ENCODE measurements at regions not wholly inside any gene's neighbourhood (a gene's known extent, or its start where the extent isn't known, plus 50 kb on each side); places are given as distances from the start of the nearest gene placed in this dataset.

- H3K9me3 ChIP-seq (replicated peaks in 1 of 2; ENCODE audit: control insufficient read depth in 1 of 2, insufficient read depth in 1 of 2, low read length in 2 of 2): peaks cover 0 to 2% of the 10 kb centered on the region in 2 donors
- no peak overlapping the region for H3K4me3 ChIP-seq (replicated peaks in 1 of 3; ENCODE audit: low read depth in 2 of 3, low read length in 3 of 3)
- H3K27me3 ChIP-seq (ENCODE audit: control insufficient read depth in 2 of 2, insufficient read depth in 2 of 2, low read length in 2 of 2): no peaks in the 10 kb centered on the region
- Mint-ChIP-seq H3K36me3 (no peaks in the 10 kb centered on the region), H3K27ac (no peak overlapping the region), H3K4me3 (no peak overlapping the region), H3K27me3 (ENCODE audit: low read depth in 3 of 3) (no peaks in the 10 kb centered on the region), H3K4me1 (no peaks in the 10 kb centered on the region), H3K9me3 (peaks cover 0 to 4% (median 0%) of the 10 kb centered on the region in 7 donors)
- WGBS (ENCODE audit: insufficient coverage): no CpG with 5 or more reads among the region's 2 CpGs
- no peak overlapping the region for H3K9ac ChIP-seq (ENCODE audit: insufficient read depth, low read length, poor library complexity, severe bottlenecking)
- intact Hi-C loops (cut with micrococcal nuclease): no loop called here
- H3K27ac ChIP-seq (ENCODE audit: low read depth in 1 of 2, low read length in 2 of 2): no peak overlapping the region
- H3K4me1 ChIP-seq (ENCODE audit: control insufficient read depth in 1 of 2, insufficient read depth in 2 of 2, low read length in 2 of 2): no peaks in the 10 kb centered on the region
- no peaks in the 10 kb centered on the region for H3K79me2 ChIP-seq (ENCODE audit: insufficient read depth, low read length)
- no peak overlapping the region for H2AFZ ChIP-seq (ENCODE audit: insufficient read depth, low read depth, low read length, poor library complexity, severe bottlenecking)
- no peaks in the 10 kb centered on the region for H4K20me1 ChIP-seq (ENCODE audit: insufficient read depth, low read length)
- no peaks in the 10 kb centered on the region for H3K36me3 ChIP-seq (replicated peaks in 1 of 2; ENCODE audit: control insufficient read depth in 1 of 2, insufficient read depth in 2 of 2, low read length in 2 of 2)
- no peak overlapping the region for H3K4me2 ChIP-seq (replicated peaks; ENCODE audit: extremely low read depth, low read length, poor library complexity, severe bottlenecking)
- no peak for TF ChIP-seq CTCF (IDR thresholded peaks at IDR 0.05)
- no peak for DNase-seq
Observed at GRCh38 chr4:12961713-12962112, 522.4 kb downstream of the RAB28 start.

- H3K9ac ChIP-seq (ENCODE audit: insufficient read depth, low read length, poor library complexity, severe bottlenecking): no peak overlapping the region
- H4K20me1 ChIP-seq (ENCODE audit: insufficient read depth, low read length): no peaks in the 10 kb centered on the region
- intact Hi-C loops (cut with micrococcal nuclease): no loop called here
- no peaks in the 10 kb centered on the region for H3K27me3 ChIP-seq (ENCODE audit: control insufficient read depth in 2 of 2, insufficient read depth in 2 of 2, low read length in 2 of 2)
- H3K36me3 Mint-ChIP-seq: no peaks in the 10 kb centered on the region
- no peaks in the 10 kb centered on the region for H3K79me2 ChIP-seq (ENCODE audit: insufficient read depth, low read length)
- no peaks in the 10 kb centered on the region for H3K4me1 ChIP-seq (ENCODE audit: control insufficient read depth in 1 of 2, insufficient read depth in 2 of 2, low read length in 2 of 2)
- H3K9me3 ChIP-seq (replicated peaks in 1 of 2; ENCODE audit: control insufficient read depth in 1 of 2, insufficient read depth in 1 of 2, low read length in 2 of 2): no peaks in the 10 kb centered on the region
- H3K9me3 Mint-ChIP-seq: peaks cover 0 to 4% (median 2%) of the 10 kb centered on the region in 7 donors
- no peak overlapping the region for H3K27ac Mint-ChIP-seq
- H3K4me3 Mint-ChIP-seq: no peak overlapping the region
- H3K4me2 ChIP-seq (replicated peaks; ENCODE audit: extremely low read depth, low read length, poor library complexity, severe bottlenecking): no peak overlapping the region
- no peak overlapping the region for H3K27ac ChIP-seq (ENCODE audit: low read depth in 1 of 2, low read length in 2 of 2)
- TF ChIP-seq CTCF (IDR thresholded peaks at IDR 0.05): no peak
- no peak overlapping the region for H3K4me3 ChIP-seq (replicated peaks in 1 of 3; ENCODE audit: low read depth in 2 of 3, low read length in 3 of 3)
- DNase-seq: no peak
- no peaks in the 10 kb centered on the region for H3K27me3 Mint-ChIP-seq (ENCODE audit: low read depth in 3 of 3)
- no peaks in the 10 kb centered on the region for H3K4me1 Mint-ChIP-seq
- H2AFZ ChIP-seq (ENCODE audit: insufficient read depth, low read depth, low read length, poor library complexity, severe bottlenecking): no peak overlapping the region
- H3K36me3 ChIP-seq (replicated peaks in 1 of 2; ENCODE audit: control insufficient read depth in 1 of 2, insufficient read depth in 2 of 2, low read length in 2 of 2): no peaks in the 10 kb centered on the region
Observed at GRCh38 chr4:12958436-12958835, 525.7 kb downstream of the RAB28 start.
